ENCODE measurements at regions not wholly inside any gene's neighbourhood (a gene's known extent, or its start where the extent isn't known, plus 50 kb on each side); places are given as distances from the start of the nearest gene placed in this dataset.

- H3K36me3 Mint-ChIP-seq (ENCODE audit: low read depth) = no peaks in the 10 kb centered on the region
- no peak for TF ChIP-seq CTCF (IDR thresholded peaks at IDR 0.05)
- H3K27ac Mint-ChIP-seq (ENCODE audit: unreplicated experiment) = no peak overlapping the region
- peaks cover 17% of the 10 kb centered on the region for H3K4me1 Mint-ChIP-seq (ENCODE audit: low read depth)
- no peaks in the 10 kb centered on the region for H3K9me3 Mint-ChIP-seq (ENCODE audit: low read depth)
- H3K27me3 Mint-ChIP-seq (ENCODE audit: low read depth) = peaks cover 19% of the 10 kb centered on the region
- no peak overlapping the region for H3K4me3 Mint-ChIP-seq (ENCODE audit: unreplicated experiment)
- DNase-seq (ENCODE audit: low spot score) = no peak
Observed at GRCh38 chr10:78445308-78445707, 411.6 kb downstream of the RPS24 start.

DNA sequence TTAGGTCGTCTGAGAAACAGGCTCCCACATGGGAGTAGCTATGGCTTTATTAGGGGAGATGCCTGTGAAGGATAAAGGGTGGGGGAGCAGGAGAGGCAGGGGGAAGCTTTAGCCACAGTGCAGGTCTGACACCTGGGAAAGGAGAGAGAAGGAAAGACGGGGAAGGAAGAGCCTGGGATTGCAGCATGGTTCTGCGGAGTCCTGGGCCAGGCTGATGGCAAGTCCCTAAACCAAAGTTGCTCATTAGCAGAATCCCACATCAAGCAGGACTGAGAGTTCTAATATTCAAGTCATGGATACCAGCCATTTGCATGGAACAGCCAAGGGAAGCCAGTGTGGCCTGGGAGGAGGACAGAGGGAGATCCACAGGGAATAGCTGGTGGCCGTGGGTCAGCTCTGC lies 414.8 kb downstream of the RPS24 start:
- no peak overlapping the region for H3K4me3 Mint-ChIP-seq (ENCODE audit: unreplicated experiment)
- H3K27ac Mint-ChIP-seq (ENCODE audit: unreplicated experiment) = no peak overlapping the region
- peaks cover 15% of the 10 kb centered on the region for H3K4me1 Mint-ChIP-seq (ENCODE audit: low read depth)
- no peaks in the 10 kb centered on the region for H3K9me3 Mint-ChIP-seq (ENCODE audit: low read depth)
- TF ChIP-seq CTCF (IDR thresholded peaks at IDR 0.05) = no peak
- no peak for DNase-seq (ENCODE audit: low spot score)
- H3K27me3 Mint-ChIP-seq (ENCODE audit: low read depth) = peaks cover 28% of the 10 kb centered on the region
- no peaks in the 10 kb centered on the region for H3K36me3 Mint-ChIP-seq (ENCODE audit: low read depth)

DNA sequence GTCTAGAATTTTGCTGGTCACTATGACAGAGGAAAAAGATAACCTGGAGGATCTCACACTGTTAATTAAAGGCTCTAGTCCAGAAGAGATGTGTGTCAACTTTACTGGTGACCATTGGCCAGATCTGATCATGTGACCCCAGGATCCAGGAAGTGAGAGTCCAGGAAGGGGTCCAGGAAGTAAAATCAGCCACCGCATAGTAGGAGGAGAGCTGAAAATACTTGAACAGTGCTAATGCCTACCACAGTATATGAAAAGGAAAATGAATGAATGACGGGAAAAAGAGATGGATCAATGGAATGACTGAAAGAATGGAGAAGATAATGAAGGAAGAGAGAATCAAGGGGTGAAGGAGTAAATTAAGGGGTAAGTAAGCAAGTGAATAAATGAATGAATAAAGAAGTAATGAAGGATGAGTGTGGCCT lies 415.3 kb downstream of the RPS24 start:
- H3K27me3 Mint-ChIP-seq (ENCODE audit: low read depth) = peaks cover 28% of the 10 kb centered on the region
- no peaks in the 10 kb centered on the region for H3K36me3 Mint-ChIP-seq (ENCODE audit: low read depth)
- TF ChIP-seq CTCF (IDR thresholded peaks at IDR 0.05) = no peak
- no peak overlapping the region for H3K4me3 Mint-ChIP-seq (ENCODE audit: unreplicated experiment)
- no peak for DNase-seq (ENCODE audit: low spot score)
- peaks cover 15% of the 10 kb centered on the region for H3K4me1 Mint-ChIP-seq (ENCODE audit: low read depth)
- no peak overlapping the region for H3K27ac Mint-ChIP-seq (ENCODE audit: unreplicated experiment)
- H3K9me3 Mint-ChIP-seq (ENCODE audit: low read depth) = no peaks in the 10 kb centered on the region

GRCh38 chr10:78449554-78449953 lies 415.9 kb downstream of the RPS24 start:
- no peak for TF ChIP-seq CTCF (IDR thresholded peaks at IDR 0.05)
- H3K27me3 Mint-ChIP-seq (ENCODE audit: low read depth) = peaks cover 29% of the 10 kb centered on the region
- no peak overlapping the region for H3K4me3 Mint-ChIP-seq (ENCODE audit: unreplicated experiment)
- no peak overlapping the region for H3K27ac Mint-ChIP-seq (ENCODE audit: unreplicated experiment)
- H3K4me1 Mint-ChIP-seq (ENCODE audit: low read depth) = peaks cover 15% of the 10 kb centered on the region
- H3K36me3 Mint-ChIP-seq (ENCODE audit: low read depth) = no peaks in the 10 kb centered on the region
- no peak for DNase-seq (ENCODE audit: low spot score)
- no peaks in the 10 kb centered on the region for H3K9me3 Mint-ChIP-seq (ENCODE audit: low read depth)

- DNase-seq (ENCODE audit: low spot score) = no peak
- Mint-ChIP-seq H3K4me1 (ENCODE audit: low read depth) (peaks cover 17% of the 10 kb centered on the region), H3K27me3 (ENCODE audit: low read depth) (peaks cover 33% of the 10 kb centered on the region), H3K4me3 (ENCODE audit: unreplicated experiment) (no peak overlapping the region), H3K27ac (ENCODE audit: unreplicated experiment) (no peak overlapping the region), H3K36me3 (ENCODE audit: low read depth) (no peaks in the 10 kb centered on the region), H3K9me3 (ENCODE audit: low read depth) (no peaks in the 10 kb centered on the region)
- no peak for TF ChIP-seq CTCF (IDR thresholded peaks at IDR 0.05)
Observed at GRCh38 chr10:78450239-78450638, 416.6 kb downstream of the RPS24 start.
